NB4 (cell line): ENCODE measurements at regions not wholly inside any gene's neighbourhood (a gene's known extent, or its start where the extent isn't known, plus 50 kb on each side); places are given as distances from the start of the nearest gene placed in this dataset.

Experiments
- POLR2A ChIP-seq: IDR thresholded peaks from 2 replicates; pipeline ENCODE4 v1.6.1; 2011; ENCODE audit warnings: mild to moderate bottlenecking; ENCODE audit not compliant: insufficient read length; ENCODE audit errors: extremely low read depth
- TF ChIP-seq, protein P1 (sequence below): IDR thresholded peaks from one replicate; pipeline ENCODE4 v1.5.1; 2012; ENCODE audit warnings: low read depth, low read length
- TF ChIP-seq, protein P2 (sequence below): IDR thresholded peaks from 2 replicates; pipeline ENCODE4 v1.6.1; 2011; ENCODE audit warnings: low read depth, low read length

DNA sequence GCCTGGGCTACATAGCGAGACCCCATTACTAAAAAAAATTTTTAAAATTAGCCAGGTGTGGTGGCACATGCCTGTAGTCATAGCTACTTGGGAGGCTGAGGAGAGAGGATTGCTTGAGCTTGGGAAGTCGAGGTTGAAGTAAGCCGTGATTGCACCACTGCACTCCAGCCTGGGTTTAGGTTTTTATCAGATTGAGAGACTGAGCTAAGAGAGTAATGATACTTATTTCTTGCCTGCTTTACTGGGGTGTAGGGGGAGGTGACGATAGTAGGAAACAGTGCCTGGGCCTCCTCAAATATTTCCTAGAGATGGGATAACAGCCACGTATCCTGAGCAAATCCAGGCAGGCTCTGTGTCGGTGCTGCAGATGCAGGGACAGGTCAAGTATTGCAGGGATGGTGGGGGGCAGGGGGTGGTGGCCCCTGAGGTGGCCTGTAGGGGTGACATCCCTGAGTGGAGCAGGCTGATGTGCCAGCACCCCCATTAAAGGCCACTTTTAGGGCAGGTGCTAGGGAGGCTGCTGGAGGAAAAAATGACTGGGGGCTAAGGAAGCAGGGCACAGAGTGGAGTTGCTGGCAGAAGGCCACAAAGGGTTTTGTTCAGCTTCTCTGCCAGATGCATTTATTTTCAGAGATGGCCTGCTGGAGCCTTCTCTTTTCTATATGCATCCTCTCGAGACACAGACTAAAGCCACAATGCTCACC is 130.5 kb downstream of the RHOU start:
- TF ChIP-seq POLR2A: no peak
- TF ChIP-seq, protein P1, sequence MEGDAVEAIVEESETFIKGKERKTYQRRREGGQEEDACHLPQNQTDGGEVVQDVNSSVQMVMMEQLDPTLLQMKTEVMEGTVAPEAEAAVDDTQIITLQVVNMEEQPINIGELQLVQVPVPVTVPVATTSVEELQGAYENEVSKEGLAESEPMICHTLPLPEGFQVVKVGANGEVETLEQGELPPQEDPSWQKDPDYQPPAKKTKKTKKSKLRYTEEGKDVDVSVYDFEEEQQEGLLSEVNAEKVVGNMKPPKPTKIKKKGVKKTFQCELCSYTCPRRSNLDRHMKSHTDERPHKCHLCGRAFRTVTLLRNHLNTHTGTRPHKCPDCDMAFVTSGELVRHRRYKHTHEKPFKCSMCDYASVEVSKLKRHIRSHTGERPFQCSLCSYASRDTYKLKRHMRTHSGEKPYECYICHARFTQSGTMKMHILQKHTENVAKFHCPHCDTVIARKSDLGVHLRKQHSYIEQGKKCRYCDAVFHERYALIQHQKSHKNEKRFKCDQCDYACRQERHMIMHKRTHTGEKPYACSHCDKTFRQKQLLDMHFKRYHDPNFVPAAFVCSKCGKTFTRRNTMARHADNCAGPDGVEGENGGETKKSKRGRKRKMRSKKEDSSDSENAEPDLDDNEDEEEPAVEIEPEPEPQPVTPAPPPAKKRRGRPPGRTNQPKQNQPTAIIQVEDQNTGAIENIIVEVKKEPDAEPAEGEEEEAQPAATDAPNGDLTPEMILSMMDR: no peak
- TF ChIP-seq, protein P2, sequence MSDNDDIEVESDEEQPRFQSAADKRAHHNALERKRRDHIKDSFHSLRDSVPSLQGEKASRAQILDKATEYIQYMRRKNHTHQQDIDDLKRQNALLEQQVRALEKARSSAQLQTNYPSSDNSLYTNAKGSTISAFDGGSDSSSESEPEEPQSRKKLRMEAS: no peak
